GM19035 (cell line): ENCODE measurements at regions not wholly inside any gene's neighbourhood (a gene's known extent, or its start where the extent isn't known, plus 50 kb on each side); places are given as distances from the start of the nearest gene placed in this dataset.
"Not testable (repeated sequence)": the region's sequence is repeated elsewhere in the genome, so short reads cannot be mapped to it uniquely, and the experiment has no call there.

Experiments
- ATAC-seq: cut with Tn5 transposase; IDR thresholded peaks from one replicate; pipeline ENCODE4 v1.9.1; 2021; ENCODE audit not compliant: unreplicated experiment

DNA sequence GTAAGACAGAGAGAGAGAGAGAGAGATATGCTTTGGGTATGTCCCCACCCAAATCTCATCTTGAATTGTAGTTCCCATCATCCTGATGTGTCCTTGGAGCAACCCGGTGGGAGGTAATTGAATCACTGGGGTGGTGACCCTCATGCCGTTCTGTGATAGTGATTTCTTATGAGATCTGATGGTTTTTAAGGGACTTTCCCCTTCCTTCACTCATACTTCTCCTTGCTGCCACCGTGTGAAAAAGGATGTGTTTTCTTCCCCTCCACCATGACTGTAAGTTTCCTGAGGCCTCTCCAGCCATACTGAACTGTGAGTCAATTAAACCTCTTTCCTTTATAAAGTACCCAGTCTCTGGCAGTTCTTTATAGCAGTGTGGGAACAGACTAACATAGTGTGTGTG is 60.3 kb downstream of the EOMES start:
- ATAC-seq: no peak

DNA sequence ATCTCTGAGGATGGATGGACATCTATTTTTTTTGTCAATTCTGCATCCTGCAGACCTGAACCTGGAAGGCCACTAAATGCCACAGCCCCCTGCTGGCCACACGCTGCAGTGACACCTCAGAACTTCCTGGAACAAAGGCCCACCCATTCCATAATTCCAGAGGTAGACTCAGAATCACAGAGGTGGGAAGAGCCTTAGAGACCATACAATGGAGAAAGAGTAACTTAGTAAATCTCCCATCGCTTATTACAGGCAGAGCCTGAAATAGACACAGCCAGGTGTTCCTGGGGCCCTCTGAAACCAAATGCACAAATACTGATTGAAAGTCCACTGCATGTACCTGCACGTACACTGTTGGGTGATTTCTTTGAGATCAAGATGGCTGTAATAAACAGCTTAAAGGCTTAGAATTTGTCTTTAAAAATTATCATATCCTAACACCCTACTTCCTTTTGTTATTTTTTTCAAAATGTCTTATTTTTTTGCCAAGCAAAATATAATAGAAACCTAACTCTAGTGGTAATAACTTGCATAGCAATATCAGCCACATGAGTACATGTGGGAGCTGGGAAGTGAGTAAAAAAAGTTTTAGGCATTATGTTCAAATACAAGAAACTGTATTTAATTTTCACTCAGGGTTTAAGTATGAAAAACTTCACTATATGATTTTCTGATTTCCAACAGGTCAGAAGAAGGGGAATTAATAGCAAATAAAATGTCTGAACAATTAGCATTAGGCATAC is 62.7 kb downstream of the EOMES start:
- ATAC-seq: peak; percentile 80

DNA sequence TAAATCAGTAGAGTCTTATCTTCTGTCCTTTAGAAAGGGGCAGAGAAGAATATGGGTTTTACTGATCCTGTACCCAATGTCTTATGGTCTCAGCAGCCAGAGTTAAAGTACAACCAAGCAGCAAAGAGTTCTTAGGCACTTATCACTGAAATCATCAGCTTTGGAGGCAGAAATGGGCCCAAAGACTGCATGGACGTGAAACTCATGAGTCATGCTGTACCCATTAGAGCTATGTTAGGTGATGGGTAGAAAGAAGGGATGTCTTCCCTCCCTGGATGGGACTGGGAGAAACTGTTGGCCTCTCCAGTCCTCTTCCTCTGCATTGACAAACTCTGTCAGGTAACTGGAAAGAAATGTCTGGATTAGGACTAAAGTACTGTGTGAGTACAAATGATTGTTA is 63.4 kb downstream of the EOMES start:
- ATAC-seq: no peak

DNA sequence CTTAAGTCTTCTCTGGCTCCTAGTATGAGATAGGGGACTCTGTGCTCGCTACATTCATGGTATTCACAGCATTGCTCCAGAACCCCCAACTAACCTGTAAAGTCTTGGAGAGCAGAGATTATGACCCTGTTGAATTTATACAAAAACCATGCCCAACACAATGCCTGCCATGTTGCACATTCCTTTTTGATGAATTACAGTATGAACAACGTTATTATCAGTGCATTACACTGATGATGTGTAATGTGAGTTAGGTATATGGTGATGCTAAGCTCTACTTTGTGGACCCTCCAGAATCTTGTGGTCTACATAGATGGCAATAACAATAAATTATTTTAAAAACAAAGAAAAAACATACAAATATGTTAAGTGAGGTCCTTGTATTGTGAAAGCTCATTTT is 64.3 kb downstream of the EOMES start:
- ATAC-seq: no peak

DNA sequence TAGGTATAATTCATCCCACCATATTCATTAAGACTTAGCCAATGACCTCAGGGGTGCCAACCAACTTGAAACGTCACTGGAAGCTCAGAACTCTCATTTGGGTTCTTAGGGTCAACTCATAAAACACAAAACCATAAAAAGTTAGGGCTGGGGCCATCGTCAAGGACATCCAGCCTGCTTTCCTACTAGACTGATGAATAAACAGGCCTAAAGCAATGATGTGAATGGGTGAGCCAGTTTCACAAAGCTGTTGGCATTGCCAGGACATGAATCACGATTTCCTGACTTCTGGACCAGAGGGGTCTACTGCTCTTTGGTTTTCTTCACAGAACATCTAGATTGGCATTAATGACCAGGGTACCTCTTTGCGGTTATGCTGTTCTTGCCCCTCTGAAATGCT is 64.7 kb downstream of the EOMES start:
- no peak for ATAC-seq

DNA sequence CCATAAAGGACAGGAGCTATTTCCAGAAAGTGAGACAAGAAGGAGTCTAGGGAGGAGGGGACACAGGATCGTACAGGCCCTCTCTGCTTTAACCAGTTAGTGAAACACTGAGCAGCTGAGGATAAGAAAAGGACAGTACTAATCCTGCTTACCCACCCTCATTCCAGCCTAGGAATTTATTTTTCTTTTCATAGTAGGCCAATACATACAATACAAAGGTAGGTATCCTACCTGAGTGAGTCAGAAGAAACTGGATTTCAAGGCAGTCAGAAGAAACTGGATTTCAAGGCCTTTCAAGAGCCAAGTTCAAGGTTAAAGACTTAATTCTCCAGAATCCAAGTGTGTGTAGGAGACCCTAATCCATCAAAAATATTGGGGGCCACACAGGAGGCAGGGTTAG is 65.3 kb downstream of the EOMES start:
- no peak for ATAC-seq

DNA sequence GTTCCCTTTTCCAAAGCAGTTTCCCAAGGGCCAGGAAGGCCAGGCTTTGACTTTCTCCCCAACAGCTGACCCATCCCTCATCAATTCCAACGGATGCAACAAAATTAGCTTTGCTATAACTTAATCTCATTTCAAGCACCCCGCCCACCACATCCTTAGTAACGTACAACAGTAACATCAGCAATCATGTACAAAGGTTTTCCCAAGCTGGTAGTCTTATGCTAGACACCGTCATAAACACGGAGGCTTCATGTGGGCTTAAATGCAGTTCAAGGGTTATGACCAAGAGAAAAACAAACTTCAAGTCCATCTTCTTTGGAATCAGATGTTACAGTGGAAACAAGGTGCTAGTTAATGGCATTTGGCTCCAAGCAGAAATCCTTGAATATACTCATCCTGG is 66.6 kb downstream of the EOMES start:
- no peak for ATAC-seq

DNA sequence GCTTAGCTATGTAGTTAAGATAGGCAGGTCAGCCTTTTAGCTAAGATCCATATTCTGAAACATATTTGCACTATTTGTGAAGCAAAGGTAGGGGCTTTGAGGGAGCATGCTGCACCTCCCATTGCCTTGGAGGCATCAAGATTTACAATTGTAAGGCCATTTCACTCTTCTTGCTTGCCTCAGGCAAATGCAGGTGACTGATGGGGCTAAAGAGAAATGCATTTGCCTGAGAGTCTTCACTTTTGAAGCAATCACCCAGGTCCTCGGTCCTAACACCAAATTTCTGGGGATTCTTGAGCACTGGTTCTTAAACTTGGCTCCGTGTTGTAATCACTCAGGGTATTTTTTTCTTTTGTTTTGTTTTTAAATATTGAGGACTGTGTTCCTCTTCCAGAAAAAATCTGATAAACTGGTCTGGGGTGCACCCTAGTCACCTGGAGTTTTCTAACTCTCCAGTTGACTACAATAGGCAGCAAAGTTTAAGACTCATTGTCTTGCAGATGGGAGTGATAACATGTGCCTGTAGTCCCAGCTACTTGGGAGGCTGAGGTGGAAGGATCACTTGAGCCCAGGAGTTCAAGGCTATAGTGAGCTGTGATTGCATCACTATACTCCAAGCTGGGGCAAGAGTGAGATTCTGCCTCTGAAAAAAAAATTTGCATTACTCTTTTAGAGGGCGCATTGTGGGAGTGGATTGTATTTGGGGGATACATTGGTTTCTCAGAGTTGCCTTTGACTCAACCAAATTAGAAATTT is 68.1 kb downstream of the EOMES start:
- no peak for ATAC-seq

DNA sequence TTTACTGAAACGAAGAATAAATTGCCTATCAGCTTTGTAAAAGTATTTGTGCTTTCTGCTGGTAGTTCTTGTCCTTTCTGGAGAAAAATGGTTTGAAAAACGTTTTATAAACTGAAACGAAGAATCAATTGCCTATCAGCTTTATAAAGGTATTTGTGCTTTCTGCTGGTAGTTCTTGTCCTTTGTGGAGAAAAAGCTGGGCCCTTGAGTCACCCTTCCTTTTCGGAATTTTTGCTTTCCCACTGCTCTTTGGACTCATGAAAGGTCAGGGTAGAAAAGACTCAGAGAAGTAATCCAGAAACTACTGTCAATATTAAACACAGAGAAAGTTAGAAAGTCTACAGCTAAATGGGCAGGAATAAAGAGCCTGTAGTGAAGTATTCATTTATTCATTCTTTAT is 72.8 kb downstream of the EOMES start:
- no peak for ATAC-seq

DNA sequence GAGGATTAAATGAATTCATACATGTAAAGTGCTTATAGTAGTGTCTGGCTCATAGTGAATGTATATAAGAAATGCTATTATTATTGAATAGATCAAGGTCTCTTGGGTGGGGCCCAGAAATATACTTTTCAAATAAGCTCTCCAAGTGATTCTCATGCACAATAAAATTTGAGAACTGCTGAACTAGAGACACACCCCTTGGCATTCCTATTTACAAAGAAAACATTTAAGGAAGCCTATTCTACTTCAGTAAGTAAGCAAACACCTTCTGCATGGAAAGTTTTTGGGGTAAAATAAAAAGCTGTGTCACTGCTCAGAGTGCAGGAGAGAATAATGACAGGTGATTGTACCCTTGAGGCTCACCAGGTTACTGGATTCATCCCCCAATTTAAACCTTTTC is 75.2 kb downstream of the EOMES start:
- ATAC-seq: no peak

DNA sequence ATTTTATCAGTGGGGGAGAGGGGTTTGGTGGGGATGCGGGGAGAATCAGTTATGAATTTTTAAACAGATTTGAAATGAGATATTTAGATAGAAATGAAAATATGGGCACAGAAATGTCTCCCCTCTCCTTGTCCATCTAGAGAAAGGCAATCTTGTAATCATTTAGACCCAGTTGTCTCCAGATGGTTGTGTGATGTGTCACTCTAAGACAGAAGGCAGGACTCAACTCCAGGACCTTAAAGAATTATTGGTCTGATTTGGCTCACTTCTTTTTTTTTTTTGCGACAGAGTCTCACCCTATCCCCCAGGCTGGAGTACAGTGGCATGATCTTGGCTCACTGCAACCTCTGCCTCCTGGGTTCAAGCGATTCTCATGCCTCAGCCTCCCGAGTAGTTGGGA is 77.2 kb downstream of the EOMES start:
- ATAC-seq: no peak

DNA sequence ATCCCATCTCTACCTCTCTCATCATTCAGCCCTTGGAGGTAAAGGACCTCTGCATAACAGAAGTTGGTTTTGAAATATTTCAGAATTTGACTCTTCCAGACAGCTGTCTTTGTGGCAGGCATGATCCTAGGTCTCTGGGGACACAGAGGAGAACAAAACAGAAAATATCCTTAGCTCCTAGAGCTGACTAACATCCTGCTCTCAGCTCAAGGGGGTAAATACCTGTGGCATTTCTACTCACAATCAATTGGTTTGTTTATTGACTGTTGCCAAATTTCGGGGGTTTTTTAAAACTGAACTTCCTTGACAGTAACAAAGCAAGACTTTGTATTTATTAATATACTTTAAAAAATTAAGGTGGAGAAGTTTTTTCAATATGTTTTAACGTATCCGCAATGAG is 78.8 kb downstream of the EOMES start:
- no peak for ATAC-seq

DNA sequence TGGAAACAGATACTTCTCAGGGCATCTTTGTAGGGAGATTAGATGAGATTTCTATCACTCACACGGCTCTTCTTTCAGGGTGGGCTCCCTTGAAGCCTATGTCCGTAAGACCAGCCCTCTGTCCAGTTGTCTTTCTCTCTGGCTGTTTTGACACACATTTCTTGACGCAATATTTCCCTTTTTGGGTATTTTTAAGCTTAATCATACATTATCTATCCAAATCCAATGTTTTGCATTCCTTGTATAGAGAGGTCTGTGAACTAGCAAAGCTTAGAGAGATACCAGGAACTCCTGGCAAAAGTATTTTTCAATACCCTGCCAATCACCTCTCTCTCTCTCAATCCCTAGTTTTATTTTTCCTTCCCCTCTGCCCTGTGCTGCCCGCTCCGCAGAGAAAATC is 79.3 kb downstream of the EOMES start:
- no peak for ATAC-seq

DNA sequence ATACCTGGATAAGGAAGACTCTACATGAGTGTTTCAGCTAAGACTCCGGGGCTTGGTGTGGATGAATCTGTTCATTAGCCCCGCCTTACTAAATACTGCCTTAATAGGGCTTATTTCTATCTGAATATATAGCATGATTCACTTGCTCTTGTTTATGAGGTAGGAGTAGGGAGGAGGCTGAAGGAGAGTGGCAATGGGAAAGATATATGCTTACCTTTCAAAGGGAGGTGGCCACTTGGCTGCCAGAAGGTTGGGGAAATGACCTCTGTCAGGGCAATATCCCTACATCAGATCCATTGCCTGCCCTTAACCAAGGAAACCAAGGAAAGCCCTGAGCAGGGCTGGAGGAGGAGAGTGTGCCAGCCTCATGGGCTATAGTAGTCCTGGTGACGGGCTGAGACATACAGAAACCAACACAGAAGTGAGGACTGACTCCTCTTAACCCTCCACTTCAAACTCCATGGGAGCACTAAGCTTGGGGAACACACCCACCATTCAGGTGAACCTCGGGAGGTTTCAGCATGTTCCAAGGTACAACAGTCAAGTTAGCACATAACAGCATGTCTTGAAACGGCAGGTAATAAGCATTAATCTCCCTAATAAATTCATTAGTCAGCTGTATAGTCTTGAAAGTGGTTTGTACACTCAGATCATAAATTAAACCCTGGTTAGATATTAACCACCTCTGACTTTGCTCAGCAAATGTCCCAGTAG is 80.1 kb downstream of the EOMES start:
- ATAC-seq: no peak

DNA sequence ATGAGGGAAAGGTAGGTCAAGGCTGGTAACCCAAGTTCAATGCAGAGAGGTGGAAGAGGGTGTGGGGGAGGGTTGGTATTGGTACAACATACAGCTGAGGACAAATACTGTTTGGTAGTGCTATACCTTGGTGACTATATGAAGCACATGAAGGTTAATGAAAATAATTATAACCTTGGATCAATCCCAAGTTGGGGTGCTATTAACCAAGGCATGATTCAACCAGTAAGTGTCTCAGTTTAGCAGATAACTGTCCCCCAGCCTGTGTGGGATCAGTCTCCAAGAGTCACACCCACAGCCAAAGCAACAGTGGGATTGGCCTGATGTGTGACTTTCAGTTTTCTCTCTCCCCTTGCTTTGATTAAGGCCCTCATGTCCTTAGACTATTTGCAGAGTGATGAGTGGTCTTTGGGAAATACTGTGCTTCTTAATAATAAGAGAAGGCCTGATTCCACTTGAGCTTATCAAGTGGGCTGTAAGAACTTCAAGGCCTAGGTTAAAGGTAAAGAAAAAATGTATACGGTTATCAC is 80.8 kb downstream of the EOMES start:
- no peak for ATAC-seq

DNA sequence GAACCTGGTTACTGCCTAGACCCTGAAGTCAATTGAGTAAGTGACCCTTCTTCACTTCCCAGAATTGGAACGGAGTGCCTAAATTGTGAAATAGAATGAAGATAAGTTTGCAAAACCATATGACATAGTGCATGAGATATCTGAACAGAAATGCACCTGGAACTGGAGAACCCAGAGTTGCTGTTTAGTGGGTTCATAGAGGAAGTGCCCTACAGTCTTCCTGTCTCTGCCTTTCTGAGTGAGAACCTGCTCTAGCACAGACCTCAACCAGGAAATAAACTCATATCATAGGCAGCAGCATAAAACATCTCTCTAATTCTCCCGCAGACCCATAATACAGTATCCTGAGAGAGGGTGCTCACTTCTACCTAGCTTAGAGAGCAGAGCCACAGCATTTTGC is 82.9 kb downstream of the EOMES start:
- ATAC-seq: no peak

DNA sequence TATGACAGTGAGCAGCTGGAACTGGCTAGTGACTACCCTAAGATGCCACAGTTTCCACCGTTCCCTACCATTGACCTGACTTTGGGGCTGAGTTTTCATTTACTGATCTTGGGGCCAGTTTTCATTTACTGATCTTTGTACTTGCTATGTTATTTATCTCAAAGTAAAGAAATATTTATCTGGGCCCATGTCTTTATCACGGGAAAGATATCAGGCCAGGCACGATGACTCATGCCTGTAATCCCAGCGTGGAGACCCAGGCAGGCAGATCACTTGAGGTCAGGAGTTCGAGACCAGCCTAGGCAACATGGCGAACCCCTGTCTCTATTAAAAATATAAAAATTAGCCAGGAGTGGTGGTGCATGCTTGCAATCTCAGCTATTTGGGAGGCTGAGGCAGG is 83.5 kb downstream of the EOMES start:
- no peak for ATAC-seq

DNA sequence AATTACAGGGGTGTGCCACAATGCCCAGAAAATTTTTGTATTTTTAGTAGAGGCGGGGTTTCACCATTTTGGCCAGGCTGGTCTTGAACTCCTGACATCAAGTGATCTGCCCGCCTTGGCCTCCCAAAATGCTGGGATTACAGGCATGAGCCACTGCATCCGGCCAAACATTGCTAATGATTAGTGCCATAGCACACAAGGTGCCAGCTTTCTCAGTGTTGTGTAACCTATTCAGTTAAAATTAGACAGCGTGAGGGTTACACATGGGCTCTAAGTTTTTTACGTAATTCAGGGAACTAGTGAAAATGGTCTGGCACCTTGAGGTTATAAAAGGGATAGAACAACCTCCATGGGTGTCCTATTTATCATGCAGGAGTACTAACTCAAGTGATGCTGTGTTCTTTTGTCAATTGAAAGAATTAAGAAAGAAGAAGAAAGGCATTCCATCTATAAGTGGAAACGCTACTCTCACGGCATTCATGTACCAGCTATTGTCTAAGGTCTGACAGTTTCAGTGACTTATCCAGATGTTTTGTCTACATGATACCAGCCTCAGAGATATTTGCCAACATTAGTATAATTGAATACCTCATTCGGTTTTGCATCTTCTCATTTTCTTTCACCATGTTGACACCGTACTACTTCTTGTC is 84.7 kb downstream of the EOMES start:
- ATAC-seq: no peak

DNA sequence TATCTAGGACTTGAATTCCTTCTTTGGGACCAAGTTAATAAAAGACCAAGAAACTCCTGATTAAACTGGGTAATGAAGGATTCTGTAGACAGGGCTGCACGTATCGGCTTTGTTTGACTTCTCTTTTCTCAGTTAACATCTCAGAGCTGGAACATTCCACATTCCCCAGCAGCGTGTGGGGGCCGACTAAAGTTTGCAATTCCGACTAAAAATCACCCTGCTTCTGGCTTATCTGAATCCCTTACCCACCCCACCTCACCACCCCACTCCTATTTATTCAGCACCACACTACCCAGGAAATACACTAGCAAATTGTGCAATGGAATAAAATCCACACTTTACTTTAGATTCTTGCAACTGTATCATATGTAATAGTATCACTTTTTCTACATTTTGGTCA is 87.1 kb downstream of the EOMES start:
- not testable (repeated sequence) for ATAC-seq

DNA sequence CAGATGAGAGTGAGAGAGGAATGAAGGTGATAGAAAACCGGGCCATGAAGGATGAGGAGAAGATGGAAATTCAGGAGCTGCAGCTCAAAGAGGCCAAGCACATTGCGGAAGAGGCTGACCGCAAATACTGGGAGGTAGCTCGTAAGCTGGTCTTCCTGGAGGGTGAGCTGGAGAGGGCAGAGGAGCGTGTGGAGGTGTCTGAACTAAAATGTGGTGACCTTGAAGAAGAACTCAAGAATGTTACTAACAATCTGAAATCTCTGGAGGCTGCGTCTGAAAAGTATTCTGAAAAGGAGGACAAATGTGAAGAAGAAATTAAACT is 88.9 kb downstream of the EOMES start:
- peak; percentile 18 for ATAC-seq

DNA sequence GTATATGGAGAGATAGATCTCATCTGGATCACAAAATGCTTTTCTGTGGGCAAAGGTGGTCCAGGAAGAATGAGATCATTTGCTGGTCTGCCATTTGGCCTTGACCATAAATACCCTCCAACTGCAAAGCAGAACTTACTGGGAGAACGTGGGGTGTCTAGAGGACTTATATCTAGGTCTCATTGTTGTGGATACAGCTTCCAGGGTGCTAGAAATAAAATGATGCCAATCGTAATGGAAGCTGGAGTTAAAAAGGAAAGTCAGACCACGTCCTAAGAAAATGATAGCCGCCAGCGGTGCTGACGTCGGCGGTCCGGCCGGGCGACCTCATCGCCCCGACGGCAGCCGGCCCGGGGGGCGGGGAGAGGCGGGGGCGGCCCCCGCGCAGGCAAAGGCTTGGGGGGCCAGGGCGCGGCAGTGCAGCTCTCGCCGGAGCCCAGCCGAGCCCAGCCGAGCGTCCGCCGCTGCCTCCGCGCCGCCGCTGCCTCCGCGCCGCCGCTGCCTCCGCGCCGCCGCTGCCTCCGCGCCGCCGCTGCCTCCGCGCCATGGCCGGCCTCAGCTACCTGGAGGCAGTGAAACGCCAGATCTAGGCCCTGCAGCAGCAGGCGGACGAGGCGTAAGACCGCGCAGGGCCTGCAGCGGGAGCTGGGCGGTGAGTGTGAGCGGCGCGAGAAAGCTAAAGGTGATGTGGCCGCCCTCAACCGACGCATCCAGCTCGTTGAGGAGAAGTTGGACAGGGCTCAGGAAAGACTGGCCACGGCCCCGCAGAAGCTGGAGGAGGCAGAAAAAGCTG is 89.5 kb downstream of the EOMES start:
- ATAC-seq: peak; percentile 90
